ENCODE measurements at regions not wholly inside any gene's neighbourhood (a gene's known extent, or its start where the extent isn't known, plus 50 kb on each side); places are given as distances from the start of the nearest gene placed in this dataset.
A peak's percentile ranks its signal among the peaks of the same experiment; 100 is the strongest.
"Not testable (repeated sequence)": the region's sequence is repeated elsewhere in the genome, so short reads cannot be mapped to it uniquely, and the experiment has no call there.

GRCh38 chr5:60444661-60445360 is 255.2 kb downstream of the DEPDC1B start:
- DNase-seq (ENCODE audit: low spot score) = no peak

- DNase-seq (ENCODE audit: low spot score) = no peak
Measured at GRCh38 chr5:60439552-60439951, 260.4 kb downstream of the DEPDC1B start.

GRCh38 chr5:60437308-60437707 is 262.7 kb downstream of the DEPDC1B start:
- no peak for DNase-seq (ENCODE audit: low spot score)

- no peak for DNase-seq (ENCODE audit: low spot score)
Measured at GRCh38 chr5:60436518-60436917, 263.4 kb downstream of the DEPDC1B start.

GRCh38 chr5:60435808-60436207 is 264.2 kb downstream of the DEPDC1B start:
- no peak for DNase-seq (ENCODE audit: low spot score)

- not testable (repeated sequence) for DNase-seq (ENCODE audit: low spot score)
Measured at GRCh38 chr5:60426189-60426588, 273.8 kb downstream of the DEPDC1B start.

GRCh38 chr5:60420773-60421172 is 279.2 kb downstream of the DEPDC1B start:
- DNase-seq (ENCODE audit: low spot score) = not testable (repeated sequence)

GRCh38 chr5:60417500-60418181 is 282.3 kb downstream of the DEPDC1B start:
- no peak for DNase-seq (ENCODE audit: low spot score)

- no peak for DNase-seq (ENCODE audit: low spot score)
Measured at GRCh38 chr5:60415443-60415842, 284.5 kb downstream of the DEPDC1B start.

- DNase-seq (ENCODE audit: low spot score) = no peak
Measured at GRCh38 chr5:60410427-60410826, 289.5 kb downstream of the DEPDC1B start.

GRCh38 chr5:60404171-60404570 is 295.8 kb downstream of the DEPDC1B start:
- DNase-seq (ENCODE audit: low spot score) = no peak

- DNase-seq (ENCODE audit: low spot score) = no peak
Measured at GRCh38 chr5:60403343-60404006, 296.5 kb downstream of the DEPDC1B start.

GRCh38 chr5:60402161-60402785 is 297.7 kb downstream of the DEPDC1B start:
- DNase-seq (ENCODE audit: low spot score) = no peak

GRCh38 chr5:60401526-60401925 is 298.4 kb downstream of the DEPDC1B start:
- no peak for DNase-seq (ENCODE audit: low spot score)

- DNase-seq (ENCODE audit: low spot score) = no peak
Measured at GRCh38 chr5:60399507-60399906, 300.5 kb downstream of the DEPDC1B start.

GRCh38 chr5:60395712-60396329 is 304.1 kb downstream of the DEPDC1B start:
- no peak for DNase-seq (ENCODE audit: low spot score)

- no peak for DNase-seq (ENCODE audit: low spot score)
Measured at GRCh38 chr5:60387051-60387440, 312.9 kb downstream of the DEPDC1B start.

- no peak for DNase-seq (ENCODE audit: low spot score)
Measured at GRCh38 chr5:60386436-60387050, 313.4 kb downstream of the DEPDC1B start.

GRCh38 chr5:60382716-60383115 is 317.2 kb downstream of the DEPDC1B start:
- peak; percentile 11 for DNase-seq (ENCODE audit: low spot score)

GRCh38 chr5:60379907-60380306 is 320.1 kb downstream of the DEPDC1B start:
- DNase-seq (ENCODE audit: low spot score) = no peak

- DNase-seq (ENCODE audit: low spot score) = no peak
Measured at GRCh38 chr5:60377826-60378225, 322.1 kb downstream of the DEPDC1B start.

GRCh38 chr5:60376860-60377259 is 323.1 kb downstream of the DEPDC1B start:
- DNase-seq (ENCODE audit: low spot score) = no peak
